SU-DHL-6 (cell line): ENCODE measurements at regions not wholly inside any gene's neighbourhood (a gene's known extent, or its start where the extent isn't known, plus 50 kb on each side); places are given as distances from the start of the nearest gene placed in this dataset.

ENCODE experiments used
- H2AFZ ChIP-seq: fragments of 200-600 bp; sonication (generic); 2 replicates; pipeline ENCODE4 v1.6.1; 2014; ENCODE audit warnings: low read depth, mild to moderate bottlenecking, moderate library complexity, mixed read lengths, antibody characterized with exemption, low read length; ENCODE audit not compliant: severe bottlenecking
- H3F3A ChIP-seq: fragments of 200-600 bp; shearing (Covaris generic); 2 replicates; pipeline ENCODE4 v1.6.0; 2016; ENCODE audit warnings: antibody characterized with exemption, mild to moderate bottlenecking; ENCODE audit not compliant: insufficient read depth
- H3K27ac ChIP-seq: fragments of 200-600 bp; sonication (generic); 2 replicates; pipeline ENCODE4 v1.5.1; 2016; ENCODE audit warnings: low read depth, mild to moderate bottlenecking, low read length, moderate library complexity, mixed read lengths
- H3K27me3 ChIP-seq: fragments of 200-600 bp; sonication (generic), shearing (Covaris generic); 2 replicates; pipeline ENCODE4 v1.6.0; 2014; ENCODE audit warnings: mild to moderate bottlenecking, low read length
- H3K36me3 ChIP-seq: fragments of 200-600 bp; sonication (generic); 2 replicates; pipeline ENCODE4 v1.6.1; 2014; ENCODE audit warnings: mild to moderate bottlenecking, low read length, mixed read lengths
- H3K4me2 ChIP-seq: fragments of 300-600, 200-600 bp; shearing (Covaris generic), sonication (generic); 2 replicates; pipeline ENCODE4 v1.6.0; 2014; ENCODE audit warnings: low read length, low read depth, mild to moderate bottlenecking; ENCODE audit not compliant: poor library complexity, severe bottlenecking
- H3K4me3 ChIP-seq: fragments of 200-600 bp; sonication (generic); 2 replicates; pipeline ENCODE4 v1.5.1; 2014; ENCODE audit warnings: antibody characterized with exemption, low read length, mild to moderate bottlenecking, mixed read lengths; ENCODE audit not compliant: insufficient read depth, poor library complexity, severe bottlenecking
- H3K79me2 ChIP-seq: fragments of 200-600 bp; sonication (generic); 2 replicates; pipeline ENCODE4 v1.6.1; 2014; ENCODE audit warnings: mild to moderate bottlenecking, low read length, moderate library complexity; ENCODE audit not compliant: insufficient read depth
- H3K9ac ChIP-seq: fragments of 200-600 bp; sonication (generic); 2 replicates; pipeline ENCODE4 v1.7.0; 2014; ENCODE audit warnings: mild to moderate bottlenecking, low read length
- H3K9me2 ChIP-seq: fragments of 200-600 bp; sonication (generic); replicated peaks from 2 replicates; pipeline ENCODE4 v1.6.1; 2014; ENCODE audit warnings: low read length; ENCODE audit not compliant: insufficient read depth
- H3K9me3 ChIP-seq: fragments of 200-600 bp; sonication (generic); 2 replicates; pipeline ENCODE4 v1.6.1; 2014; ENCODE audit warnings: low read length, mixed read lengths; ENCODE audit not compliant: insufficient read depth
- H4K20me1 ChIP-seq: fragments of 200-600 bp; sonication (generic); 2 replicates; pipeline ENCODE4 v1.6.1; 2014; ENCODE audit warnings: low read depth, mild to moderate bottlenecking, antibody characterized with exemption, low read length, moderate library complexity, mixed read lengths
- EZH2phosphoT487 ChIP-seq: fragments of 200-600 bp; sonication (generic), shearing (Covaris generic); conservative IDR thresholded peaks from 2 replicates; pipeline ENCODE4 v1.6.1; 2018; ENCODE audit warnings: mild to moderate bottlenecking, antibody characterized with exemption, low read length, moderate library complexity, mixed read lengths
- TF ChIP-seq, protein P1 (sequence below): fragments of 200-600 bp; sonication (generic); IDR thresholded peaks from one replicate; pipeline ENCODE4 v1.5.1; 2017; ENCODE audit warnings: antibody characterized with exemption, mild to moderate bottlenecking, low read length, moderate library complexity; ENCODE audit not compliant: insufficient read depth, poor library complexity, severe bottlenecking

DNA sequence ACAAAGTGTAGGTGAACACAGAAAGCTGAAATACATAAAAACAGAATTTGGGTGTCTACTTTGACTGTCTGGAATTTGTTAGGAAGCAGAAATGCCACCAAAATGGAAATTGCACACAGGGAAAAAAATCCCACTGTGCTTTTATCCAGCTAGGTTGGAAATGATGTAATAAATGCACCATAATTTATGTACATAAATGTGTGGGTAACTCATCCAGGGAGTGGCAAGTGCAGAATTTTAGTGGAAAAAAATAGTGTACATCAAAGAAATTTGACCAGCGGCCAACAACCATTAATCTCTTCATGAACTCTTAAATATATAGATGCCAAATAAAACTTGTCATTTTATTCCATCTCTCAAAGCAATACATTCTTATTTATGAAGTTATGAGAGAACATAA lies 105.6 kb downstream of the LLPH start:
- no peak for TF ChIP-seq EZH2phosphoT487
- TF ChIP-seq, protein P1, sequence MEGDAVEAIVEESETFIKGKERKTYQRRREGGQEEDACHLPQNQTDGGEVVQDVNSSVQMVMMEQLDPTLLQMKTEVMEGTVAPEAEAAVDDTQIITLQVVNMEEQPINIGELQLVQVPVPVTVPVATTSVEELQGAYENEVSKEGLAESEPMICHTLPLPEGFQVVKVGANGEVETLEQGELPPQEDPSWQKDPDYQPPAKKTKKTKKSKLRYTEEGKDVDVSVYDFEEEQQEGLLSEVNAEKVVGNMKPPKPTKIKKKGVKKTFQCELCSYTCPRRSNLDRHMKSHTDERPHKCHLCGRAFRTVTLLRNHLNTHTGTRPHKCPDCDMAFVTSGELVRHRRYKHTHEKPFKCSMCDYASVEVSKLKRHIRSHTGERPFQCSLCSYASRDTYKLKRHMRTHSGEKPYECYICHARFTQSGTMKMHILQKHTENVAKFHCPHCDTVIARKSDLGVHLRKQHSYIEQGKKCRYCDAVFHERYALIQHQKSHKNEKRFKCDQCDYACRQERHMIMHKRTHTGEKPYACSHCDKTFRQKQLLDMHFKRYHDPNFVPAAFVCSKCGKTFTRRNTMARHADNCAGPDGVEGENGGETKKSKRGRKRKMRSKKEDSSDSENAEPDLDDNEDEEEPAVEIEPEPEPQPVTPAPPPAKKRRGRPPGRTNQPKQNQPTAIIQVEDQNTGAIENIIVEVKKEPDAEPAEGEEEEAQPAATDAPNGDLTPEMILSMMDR = no peak
- H2AFZ ChIP-seq = no peak overlapping the region
- H3K27ac ChIP-seq = no peak overlapping the region
- H3K27me3 ChIP-seq = no peaks in the 10 kb centered on the region
- no peaks in the 10 kb centered on the region for H3K9me3 ChIP-seq
- H3K9me2 ChIP-seq = no peaks in the 10 kb centered on the region
- no peak overlapping the region for H3K4me2 ChIP-seq
- H3K4me3 ChIP-seq = no peak overlapping the region
- H3K36me3 ChIP-seq = no peaks in the 10 kb centered on the region
- H3K79me2 ChIP-seq = no peaks in the 10 kb centered on the region
- no peaks in the 10 kb centered on the region for H4K20me1 ChIP-seq
- no peak overlapping the region for H3K9ac ChIP-seq
- no peaks in the 10 kb centered on the region for H3F3A ChIP-seq

DNA sequence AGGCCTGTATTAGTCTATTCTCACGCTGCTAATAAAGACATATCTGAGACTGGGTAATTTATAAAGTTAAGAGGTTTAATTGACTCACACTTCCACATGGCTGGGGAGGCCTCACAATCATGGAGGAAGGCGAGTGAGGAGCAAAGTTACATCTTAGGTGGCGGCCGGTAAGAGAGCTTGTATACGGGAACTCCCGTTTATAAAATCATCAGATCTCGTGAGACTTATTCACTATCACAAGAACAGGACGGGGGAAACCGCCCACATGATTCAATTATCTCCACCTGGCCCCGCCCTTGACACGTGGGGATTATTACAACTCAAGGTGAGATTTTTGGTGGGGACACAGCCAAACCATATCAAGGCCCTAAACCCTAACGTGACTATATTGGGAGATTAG lies 110.1 kb downstream of the LLPH start:
- Histone ChIP-seq H3K9me2 (no peaks in the 10 kb centered on the region), H3K27me3 (no peaks in the 10 kb centered on the region)
- TF ChIP-seq, protein P1 = no peak
- no peak for TF ChIP-seq EZH2phosphoT487

DNA sequence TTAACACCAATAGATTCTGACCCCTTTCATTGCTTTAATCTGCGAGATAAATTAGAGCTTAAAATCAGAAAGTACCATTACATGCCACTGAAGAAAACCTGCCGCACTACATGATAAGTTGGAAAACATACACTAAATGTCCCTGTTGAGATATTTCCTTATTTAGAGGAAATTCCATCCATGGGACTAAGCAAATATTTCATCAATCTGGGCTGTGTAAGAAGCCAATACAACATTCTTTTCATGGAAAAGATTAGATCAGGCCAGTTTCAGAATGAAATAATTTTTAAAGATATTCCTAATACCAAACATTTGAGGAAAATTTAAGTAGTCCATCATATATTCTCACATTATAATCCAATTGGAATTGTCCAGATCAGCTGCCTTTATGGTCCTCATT lies 112.8 kb downstream of the LLPH start:
- Histone ChIP-seq H3K9ac (no peak overlapping the region), H2AFZ (no peak overlapping the region), H3K9me3 (no peaks in the 10 kb centered on the region), H3K9me2 (no peaks in the 10 kb centered on the region), H4K20me1 (no peaks in the 10 kb centered on the region), H3K4me3 (no peak overlapping the region), H3K79me2 (no peaks in the 10 kb centered on the region), H3K4me2 (no peak overlapping the region), H3K27ac (no peak overlapping the region), H3K27me3 (no peaks in the 10 kb centered on the region), H3K36me3 (no peaks in the 10 kb centered on the region), H3F3A (no peaks in the 10 kb centered on the region)
- no peak for TF ChIP-seq EZH2phosphoT487
- TF ChIP-seq, protein P1 = no peak

More for the DNA sequence above, 110.1 kb downstream of the LLPH start:
- Histone ChIP-seq H2AFZ (no peak overlapping the region), H3K4me2 (no peak overlapping the region), H3K4me3 (no peak overlapping the region), H3F3A (no peaks in the 10 kb centered on the region), H3K36me3 (no peaks in the 10 kb centered on the region), H3K27ac (no peak overlapping the region), H4K20me1 (no peaks in the 10 kb centered on the region), H3K9ac (no peak overlapping the region), H3K79me2 (no peaks in the 10 kb centered on the region), H3K9me3 (no peaks in the 10 kb centered on the region)
